Activated effector memory CD4-positive, alpha-beta T cell treated with Interleukin-2 at 50 U/mL for 16 hours (primary cell): ENCODE measurements at regions not wholly inside any gene's neighbourhood (a gene's known extent, or its start where the extent isn't known, plus 50 kb on each side); places are given as distances from the start of the nearest gene placed in this dataset.
A peak's percentile ranks its signal among the peaks of the same experiment; 100 is the strongest.

Source experiments
- DNase-seq: peaks from one replicate; pipeline ENCODE4 v3.0.0-alpha.2; 2020

DNA sequence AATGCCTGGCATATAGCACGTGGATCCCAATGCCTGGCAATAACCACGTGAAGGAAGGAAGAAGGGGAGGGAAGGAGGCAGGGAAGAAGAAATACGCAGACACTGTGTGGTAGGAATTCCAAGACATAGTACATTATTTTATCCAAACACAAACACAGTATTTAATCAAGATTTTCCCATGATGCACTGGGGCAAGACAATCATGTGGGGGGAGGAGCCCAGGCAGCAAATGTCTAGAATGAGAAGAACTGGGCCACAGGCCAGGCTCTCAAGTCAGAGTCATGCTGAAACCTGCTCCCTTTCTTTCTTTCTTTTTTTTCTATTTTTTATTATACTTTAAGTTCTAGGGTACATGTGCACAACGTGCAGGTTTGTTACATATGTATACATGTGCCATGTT is 717.9 kb downstream of the UQCRFS1 start:
- DNase-seq = no peak

DNA sequence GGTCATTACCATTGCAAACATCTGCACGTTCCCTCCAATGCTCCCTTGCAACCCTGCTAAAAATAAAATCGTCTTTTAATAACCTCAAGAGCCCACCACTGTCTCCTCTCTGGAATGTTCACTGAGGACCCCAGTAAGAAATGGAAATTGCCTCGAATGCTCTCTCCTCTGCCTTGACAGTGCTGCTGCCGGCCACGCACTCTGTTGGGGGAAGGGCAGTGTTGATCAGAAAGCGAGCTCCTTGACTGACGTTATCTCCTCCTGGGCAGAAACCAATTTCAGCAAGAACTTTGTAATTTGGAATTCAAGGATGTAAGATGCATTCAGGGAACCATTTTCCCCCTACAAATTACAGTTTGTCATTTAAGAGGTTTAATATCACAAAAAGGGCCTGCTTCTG is 718.5 kb downstream of the UQCRFS1 start:
- no peak for DNase-seq

DNA sequence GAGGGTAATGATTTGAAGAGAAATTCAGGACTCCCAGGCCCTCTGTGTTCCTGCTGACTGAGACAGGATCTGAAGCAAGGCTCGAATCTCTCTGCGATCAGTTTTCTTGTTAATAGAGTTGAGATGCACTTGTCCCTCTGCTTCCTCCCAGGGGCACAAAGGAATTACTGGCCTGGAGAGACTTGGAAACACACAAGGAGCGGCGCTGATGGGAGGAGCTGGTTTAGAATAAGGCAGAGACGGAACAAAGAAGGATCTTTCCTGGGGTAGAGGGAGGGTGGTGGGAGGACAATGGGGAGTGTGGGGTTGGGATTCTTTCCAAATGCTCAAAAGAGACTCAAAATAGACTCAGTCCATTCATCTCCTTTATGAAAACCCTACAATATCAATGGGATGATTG is 719.1 kb downstream of the UQCRFS1 start:
- no peak for DNase-seq

DNA sequence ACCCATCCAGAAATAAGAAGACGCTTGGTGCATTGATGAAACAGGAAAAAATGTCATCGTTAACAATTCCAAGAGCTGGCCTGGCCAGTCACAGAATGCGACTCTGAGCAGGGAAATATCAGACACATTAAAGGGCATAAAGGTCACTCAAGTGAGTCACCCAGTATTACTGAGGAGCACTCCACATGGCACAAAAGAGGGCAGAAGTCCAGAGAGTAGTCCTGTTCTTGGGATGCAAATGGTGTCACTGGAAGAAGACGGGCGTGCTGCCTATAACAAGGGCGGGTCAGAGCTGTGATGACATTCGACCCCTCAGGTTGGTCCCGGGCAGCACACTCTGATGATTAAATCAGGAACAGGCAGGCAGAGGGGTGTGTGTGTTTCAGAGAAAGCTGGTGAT is 720.3 kb downstream of the UQCRFS1 start:
- no peak for DNase-seq

DNA sequence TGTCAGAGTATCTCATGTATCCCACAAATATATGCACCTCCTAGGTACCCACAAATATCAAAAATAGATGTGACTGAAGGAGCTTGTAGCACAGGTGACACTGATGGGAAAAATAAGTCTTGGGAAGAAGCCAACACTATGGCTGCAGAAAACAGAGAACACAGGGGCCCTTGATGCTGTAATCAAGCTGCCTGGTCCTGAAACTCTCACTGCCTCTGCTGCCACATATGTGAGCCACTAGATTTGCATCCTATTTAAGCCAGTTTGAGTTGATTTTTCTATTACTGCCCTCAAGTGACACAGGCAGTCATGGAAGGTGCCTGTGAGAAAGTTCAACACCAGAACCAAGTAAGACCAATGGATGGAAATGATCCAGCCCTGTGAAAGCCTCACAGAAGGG is 720.8 kb downstream of the UQCRFS1 start:
- DNase-seq = no peak

DNA sequence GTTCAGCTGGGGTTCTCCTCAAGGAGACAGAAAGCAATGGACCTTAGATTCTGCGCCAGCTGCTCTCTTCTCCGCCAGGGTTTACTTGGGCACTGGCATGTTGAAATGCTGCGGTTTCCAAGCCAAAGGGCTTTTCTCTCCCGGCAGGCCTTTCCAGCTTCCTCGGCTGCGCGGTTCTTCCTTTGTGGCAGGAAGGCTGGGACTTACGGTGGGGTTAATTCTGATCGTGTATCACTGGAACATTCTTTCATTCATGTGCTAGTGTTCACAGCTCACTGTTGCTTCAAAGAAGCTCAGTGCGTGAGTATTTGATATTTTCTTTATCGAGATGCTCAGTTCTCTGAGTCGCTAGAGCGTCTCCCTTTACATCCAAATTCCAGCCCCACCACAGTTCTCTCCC is 723.2 kb downstream of the UQCRFS1 start:
- no peak for DNase-seq

DNA sequence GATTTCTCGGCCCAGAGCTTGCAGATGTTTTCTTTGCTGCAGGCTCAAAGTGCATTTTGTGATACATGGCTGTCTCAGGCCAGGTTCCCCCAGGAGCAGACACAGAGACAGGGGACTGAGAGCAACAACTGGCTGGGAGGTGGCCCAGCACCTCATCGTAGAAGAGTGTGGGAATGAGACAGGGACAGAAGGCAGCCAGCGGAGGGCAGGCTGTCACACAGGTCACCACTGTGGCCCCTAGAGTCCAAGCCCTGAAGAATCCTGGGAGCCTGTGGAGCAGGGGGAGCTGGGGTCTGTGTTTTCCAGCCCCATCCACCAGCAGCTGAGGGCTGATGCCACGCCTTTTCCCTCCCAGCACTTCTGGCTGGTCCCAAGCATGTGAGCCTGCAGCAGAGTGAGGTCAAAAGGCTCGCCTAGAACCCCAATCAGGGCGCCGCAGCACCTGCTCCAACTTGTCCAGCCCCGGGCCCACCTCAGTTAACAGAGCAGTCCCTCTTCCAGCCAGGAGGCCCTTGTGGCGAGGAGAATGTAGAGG is 723.8 kb downstream of the UQCRFS1 start:
- DNase-seq = no peak

DNA sequence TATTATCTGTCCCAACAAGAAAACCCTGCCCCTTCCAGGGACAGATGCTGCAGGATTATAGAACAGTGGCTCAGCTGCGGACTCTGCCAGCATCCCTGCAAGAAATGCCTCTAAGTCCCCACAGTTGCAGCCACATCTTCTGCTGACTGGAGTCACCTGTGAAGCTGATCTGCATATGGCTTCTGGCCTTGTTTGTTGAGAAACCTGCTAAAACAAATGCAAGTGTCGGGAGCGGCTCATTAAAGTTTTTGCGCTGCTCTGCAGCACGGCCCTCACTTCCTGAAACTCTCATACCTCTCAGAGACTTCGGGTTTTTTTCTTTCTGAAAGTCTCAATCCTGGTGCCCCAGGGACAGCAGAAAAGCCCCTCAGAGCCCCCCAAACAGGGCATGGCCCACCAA is 725.0 kb downstream of the UQCRFS1 start:
- DNase-seq = no peak

DNA sequence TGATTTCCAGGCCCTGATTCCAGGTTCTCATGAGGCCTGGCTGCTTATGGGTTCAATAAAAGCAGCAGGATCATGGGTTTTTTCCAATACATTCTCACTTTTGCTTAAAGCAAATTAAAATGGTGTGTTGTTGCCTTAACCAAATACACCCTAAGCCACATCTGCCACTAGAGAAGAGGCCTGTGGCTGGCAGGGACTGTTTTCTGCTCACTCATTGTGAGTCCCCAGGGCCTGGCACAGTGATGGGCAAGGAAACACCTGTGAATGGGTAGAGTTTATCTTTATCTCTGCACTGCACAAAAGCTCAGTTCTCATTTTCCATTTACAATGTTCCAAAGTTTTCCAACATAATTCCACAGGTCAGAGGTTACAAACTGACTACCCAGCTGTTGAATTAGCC is 726.0 kb downstream of the UQCRFS1 start:
- DNase-seq = no peak

DNA sequence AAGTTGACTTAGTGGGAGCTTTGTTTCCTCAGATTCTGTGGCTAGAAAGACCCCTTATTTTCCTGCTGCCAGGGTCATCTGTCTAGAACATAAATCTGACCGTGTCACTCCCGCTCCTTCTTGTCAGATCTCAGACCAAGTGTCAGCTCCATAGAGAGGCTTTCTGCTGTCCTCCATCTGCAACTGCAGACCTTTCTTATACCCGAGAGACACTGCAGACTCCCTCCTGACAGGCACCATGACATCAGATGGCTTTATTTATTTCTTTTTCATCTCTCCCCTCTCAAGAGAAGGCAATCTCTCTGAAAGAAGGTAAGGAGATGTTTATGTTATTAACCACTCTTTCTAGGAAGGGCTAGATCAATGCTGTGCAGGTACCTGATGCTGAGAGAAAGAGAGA is 726.5 kb downstream of the UQCRFS1 start:
- DNase-seq = no peak

DNA sequence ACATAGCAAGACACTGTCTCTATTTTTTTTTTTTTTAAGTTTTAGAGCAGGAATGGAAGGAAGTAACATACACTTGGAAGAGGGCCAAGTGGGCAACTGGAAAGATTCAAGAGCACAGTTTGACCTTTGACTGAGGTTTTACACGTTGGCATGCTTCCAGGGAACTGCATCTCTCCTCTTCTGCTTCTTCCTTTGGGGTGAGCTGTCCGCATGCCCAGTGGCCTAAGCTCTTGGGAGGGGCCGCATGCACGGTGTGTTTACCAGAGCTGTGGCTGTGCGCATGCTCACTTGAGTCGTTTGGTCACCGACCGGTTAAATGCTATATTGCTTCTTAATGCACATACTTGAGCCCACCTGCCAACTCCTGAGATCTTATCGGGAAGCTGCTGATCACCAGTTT is 727.7 kb downstream of the UQCRFS1 start:
- no peak for DNase-seq

DNA sequence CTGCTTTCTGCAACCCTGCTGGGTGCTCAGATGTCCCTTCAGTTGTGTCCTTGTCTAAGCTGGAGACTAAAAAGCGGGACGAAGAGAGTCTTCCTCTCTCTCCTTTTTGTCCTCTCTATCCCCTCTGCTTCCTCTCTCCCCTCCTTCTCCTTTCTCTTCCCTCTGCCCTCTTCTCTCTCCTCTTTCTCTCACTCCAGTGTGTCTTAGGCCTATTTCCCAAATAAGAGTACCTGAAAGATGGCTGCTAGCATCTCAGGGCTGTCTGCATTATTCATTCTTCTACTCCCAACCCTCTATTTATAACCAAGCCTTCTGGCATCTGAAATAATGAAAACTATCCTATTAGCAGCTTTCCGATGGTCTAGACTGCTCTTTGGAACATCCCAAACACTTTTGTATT is 729.8 kb downstream of the UQCRFS1 start:
- no peak for DNase-seq

DNA sequence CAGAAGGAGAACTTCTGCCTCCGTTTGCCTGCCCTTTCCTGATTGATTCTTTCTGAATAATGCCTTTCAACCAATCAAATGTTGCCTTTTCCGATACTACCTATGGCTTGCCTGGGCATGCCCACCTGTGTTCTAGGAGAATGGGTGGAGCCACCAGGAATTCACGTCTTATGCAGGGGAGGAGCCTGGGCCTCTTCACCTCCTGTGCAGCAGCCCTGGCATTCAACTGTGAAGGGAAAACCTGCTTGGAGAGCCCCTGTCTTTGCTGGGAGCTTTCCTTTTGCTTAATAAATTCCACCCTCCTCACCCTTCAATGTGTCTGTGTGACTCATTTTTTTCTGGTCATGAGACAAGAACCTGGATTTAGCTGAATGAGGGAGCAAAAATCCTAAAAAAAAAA is 730.7 kb downstream of the UQCRFS1 start:
- DNase-seq = no peak

DNA sequence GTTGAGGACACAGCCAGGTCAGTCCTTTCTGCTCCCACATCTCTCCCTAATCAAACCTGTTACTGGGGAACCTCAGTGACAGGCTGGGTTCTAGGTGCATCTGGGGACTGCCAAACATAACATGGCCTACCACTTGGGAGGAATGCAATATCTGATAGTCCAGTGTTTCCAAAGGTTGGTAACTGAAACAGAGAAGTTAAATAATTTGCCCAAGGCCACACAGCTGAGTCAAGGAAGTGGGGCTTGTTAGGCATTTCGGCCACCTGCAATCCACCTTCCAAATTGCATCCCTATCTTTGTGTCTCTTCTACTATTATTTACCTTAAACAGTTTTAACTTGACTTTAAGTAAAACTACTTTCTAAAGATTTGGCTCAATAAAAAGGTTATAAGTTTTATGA is 731.3 kb downstream of the UQCRFS1 start:
- no peak for DNase-seq

DNA sequence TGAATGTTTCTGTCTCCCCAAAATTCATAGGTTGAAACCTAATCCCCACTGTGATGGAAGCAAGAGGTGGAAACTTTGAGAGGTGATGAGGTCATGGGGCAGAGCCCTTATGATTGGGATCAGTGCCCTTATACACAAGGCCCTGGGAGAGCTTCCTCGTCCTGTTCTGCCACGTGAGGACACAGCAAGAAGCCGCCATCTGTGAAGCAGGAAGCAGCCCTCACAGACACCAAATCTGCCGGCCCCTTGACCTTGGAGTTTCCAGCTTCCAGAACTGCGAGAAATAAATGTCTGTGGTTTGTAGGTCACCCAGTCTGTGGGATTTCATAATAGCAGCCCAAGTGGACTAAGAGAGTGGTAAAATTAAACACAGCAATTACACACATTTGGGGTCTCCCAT is 737.4 kb downstream of the UQCRFS1 start:
- DNase-seq = no peak

DNA sequence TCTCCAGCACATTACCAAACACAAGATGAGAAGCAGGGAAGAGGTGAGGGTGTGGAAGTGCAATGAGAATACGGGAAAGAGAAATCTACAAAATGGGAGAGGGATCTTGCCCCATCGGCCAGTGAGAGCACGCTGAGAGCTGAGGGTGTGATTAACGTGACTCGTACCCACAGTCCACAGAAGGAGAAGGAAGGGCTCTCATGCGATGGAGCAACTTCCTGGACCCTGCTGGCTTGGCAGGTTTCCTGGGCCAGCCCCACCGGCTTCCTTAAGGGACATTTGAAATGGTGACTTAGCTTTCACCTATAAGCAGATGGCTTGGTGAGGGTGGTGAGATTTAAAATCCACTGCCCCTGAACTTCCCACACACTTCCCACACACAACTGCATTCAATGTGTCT is 740.1 kb downstream of the UQCRFS1 start:
- no peak for DNase-seq

DNA sequence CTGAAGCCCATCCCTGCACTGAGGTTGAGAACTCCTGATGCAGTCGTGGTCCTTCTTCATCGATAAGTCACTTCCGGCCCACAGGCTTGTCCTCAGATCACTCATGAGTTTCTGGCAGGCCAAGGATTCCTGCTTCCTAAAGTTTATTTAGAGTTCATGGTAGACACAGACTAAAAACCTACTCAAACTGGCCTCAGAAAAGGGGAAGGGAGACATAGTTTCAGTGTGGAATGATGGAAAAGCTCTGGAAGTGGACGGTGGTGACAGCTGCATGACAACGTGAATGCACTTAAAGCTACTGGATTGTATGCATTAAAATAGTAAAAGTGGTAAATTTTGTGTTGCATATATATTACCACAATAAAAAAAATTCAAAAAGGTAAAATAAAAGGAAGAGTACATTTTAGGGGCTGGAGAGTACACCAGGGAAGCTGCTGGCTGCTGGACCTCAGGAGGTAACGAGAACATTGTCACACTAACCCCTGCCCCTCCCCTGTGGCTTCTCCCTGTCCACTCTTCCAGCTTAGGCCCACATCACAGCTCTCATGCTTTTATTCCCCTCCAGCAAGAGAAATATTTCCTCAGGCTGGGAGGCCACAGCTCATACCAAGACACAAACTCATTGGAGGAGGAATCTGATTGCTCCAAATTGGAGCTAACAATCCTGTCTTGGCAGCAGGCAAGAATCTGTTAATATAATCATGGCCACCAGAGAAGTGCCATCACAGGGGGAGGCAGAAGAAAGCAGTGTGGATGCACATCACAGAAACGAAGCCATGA is 741.0 kb downstream of the UQCRFS1 start:
- no peak for DNase-seq

DNA sequence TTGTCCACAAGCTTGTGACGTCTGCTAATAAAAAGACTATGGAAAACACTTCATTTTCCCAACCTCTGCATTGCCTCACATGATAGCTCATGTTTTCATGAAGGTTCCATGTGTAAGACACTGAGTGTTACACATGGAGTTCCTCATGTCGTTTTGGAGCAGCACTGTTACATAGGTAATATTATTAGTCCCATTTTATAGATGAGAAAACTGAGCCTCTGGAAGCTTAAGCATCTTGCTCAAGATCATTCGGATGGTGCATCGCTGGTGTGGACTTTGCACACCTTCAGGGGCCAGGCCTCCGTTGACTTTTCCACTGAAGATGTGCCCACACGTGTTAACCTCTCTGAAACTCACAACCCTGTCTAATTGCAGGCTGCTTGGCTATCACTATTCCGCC is 743.4 kb downstream of the UQCRFS1 start:
- no peak for DNase-seq

DNA sequence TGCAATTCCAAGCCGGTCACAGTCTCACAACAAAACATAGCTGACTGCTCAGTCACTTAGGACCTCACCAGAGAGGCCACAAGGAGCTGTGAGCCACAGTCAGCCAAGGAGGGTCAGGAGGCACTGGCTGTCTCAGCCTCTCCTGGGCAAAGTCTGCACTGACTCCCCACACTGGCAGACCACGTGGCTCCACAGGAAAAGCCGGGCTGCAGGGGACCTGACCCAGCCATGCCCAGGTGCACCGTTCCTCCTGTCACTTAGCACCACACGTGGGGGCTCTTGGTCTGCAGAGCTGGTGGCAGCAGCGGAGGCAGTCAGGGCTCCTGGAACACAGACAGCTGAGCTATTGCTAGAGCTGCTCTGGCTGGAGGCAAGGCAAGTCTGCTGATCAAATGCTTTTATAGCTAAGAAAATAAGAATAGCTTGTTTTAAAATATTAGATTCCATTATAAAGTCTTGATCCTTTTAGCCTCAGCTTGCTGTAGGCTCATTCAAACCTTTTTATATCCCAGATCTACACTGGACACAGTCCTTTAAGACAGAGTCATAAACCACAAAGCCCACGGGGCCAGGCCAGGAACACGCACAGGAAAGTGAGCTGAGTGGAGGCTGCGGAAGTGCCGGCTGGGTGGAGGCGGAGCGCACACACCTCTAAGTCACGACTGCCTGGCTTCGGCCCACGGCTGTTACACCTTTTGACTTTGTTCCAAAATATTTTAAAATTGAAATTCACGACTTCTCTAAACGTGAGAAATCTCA is 744.1 kb downstream of the UQCRFS1 start:
- no peak for DNase-seq

DNA sequence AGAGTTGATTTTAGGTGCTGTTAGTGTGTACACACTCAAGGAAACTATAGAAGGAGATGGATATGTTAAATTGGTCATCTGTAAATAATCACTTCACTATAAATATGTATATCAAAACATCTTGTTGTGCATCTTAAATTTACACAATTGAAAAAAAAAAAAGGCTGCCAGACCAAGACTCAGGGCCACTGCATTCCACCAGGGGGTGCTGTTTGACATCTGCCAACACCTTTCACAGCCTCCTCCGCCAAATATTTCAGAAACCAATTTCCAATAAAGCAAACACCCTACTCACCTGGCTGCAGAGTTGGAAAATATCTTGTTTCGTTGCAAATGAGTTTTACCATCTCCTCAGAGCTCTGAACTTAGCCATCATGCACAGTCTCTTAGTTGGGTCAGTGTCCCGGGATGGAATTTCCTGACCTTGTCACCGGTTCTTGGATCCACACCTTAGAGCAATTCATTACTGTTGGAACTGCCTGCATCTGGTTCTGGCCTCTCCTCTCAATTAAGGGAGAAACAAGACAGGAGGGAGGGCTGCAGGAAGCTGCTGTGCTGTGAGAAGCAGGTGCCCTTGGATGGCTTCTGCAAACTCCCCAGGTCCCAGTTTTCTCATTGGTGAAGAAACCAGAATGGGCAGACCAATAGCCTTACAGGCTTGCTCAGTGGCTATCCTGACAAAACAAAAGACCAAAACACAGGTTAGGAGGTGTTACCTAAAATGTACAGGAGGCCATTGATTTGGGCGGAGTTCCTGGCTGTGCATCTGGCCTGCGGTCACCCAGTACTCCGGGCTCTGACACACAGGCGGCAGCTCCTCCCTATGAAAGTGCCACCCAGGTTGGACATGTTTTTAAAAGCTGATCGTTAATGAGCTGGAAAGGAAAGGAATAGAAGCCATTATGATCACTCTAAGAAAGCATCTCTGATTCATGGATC is 746.6 kb downstream of the UQCRFS1 start:
- DNase-seq = peak; percentile 3

DNA sequence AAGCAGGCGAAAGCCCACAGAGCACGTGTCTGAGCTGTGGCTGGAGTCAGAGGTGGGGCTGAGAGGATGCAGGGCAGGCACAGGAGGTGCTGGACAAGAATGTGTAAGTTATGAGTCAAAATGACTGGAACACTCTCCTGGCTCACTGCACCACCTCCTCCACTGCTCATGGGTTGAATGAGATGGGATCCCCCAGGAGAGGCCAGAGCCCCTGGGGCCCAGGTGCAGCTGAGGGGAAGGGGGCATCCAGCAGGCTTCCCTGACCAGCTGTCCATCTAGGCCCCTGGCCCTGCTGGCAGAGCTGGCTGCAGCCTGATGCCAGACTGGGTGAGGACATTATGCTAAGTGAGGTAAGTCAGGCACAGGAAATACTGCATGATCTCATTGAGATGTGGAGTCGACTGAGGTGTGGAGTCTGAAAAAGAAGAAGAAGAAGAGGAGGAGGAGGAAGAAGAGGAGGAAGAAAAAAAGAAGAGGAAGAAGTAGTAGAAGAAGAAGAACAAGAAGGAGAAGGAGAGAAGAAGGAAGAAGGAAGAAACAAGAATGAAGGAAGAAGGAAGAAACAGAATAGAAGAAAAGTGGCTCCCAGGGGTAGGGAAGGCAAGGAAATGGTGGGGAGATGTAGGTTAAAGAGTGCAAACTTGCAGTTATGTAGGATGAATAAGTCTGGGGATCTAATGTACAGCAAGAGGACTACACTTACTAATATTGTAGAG is 747.4 kb downstream of the UQCRFS1 start:
- no peak for DNase-seq

DNA sequence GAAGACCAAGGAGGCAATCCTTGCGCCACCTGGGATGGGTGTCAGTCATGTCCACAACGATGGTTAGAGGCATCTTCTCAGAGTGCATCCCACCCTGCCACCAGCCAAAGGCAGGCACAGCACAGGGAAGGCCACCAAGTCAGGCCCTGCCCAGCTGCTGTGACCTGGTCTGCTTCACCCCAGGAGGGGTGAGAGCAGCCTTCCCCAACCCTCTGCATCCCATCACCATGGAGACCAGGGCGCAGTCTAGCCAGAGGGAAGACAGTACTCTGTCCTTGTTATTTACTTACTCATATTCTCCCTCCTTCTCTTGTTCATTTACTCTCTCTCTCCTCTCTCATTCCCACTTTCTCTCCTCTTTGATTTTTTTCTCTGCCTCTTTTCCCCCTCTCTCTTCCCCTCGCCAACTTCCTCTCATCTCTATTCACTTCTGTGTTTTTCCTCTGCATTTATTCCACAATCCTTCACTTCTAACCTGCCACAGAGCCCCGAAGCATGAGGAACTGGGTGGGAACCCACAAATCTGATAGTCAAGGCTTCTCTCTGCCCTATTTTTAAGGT is 749.4 kb downstream of the UQCRFS1 start:
- DNase-seq = no peak
